Kasumi-1 (cell line): ENCODE measurements at regions not wholly inside any gene's neighbourhood (a gene's known extent, or its start where the extent isn't known, plus 50 kb on each side); places are given as distances from the start of the nearest gene placed in this dataset.
"Not testable (repeated sequence)": the region's sequence is repeated elsewhere in the genome, so short reads cannot be mapped to it uniquely, and the experiment has no call there.

Experiments
- DNase-seq, 2 experiments: peaks; one replicate each; lab custom pipeline; 2025; lab: John Stamatoyannopoulos, UW

- DNase-seq, result peak in 1 of 2 experiments; percentile 11
Measured at GRCh38 chr6:7016226-7016625, 91.5 kb upstream of the RREB1 start.

- peak; percentile 39 to 42 for DNase-seq
Measured at GRCh38 chr6:7021301-7021700, 86.5 kb upstream of the RREB1 start.

DNA sequence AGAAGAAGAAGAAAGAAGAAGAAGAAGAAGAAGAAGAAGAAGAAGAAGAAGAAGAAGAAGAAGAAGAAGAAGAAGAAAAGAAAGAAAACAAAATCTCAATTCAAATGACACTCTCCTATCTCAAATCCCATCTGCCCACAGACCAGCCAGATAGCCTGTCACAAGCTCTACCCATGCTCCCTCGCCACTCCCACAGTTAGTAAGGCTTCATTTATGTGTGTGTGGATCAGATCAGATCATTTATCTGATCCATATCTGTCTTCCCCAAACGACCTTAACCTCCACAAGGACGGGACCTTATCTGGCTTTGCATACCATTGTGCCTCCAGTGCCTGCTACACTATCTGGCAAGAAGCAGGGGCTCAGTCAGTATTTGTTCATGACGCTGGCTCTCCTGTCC is 81.9 kb upstream of the RREB1 start:
- DNase-seq, result no peak

DNA sequence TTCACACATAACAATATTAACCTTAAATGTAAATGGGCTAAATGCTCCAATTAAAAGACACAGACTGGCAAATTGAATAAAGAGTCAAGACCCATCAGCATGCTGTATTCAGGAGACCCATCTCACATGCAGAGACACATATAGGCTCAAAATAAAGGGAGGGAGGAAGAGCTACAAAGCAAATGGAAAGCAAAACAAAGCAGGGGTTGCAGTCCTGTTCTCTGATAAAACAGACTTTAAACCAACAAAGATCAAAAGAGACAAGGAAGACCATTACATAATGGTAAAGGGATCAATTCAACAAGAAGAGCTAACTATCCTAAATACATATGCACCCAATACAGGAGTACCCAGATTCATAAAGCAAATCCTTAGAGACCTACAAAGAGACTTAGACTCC is 78.8 kb upstream of the RREB1 start:
- not testable (repeated sequence) for DNase-seq

GRCh38 chr6:7030968-7031367 is 76.8 kb upstream of the RREB1 start:
- not testable (repeated sequence) for DNase-seq

DNA sequence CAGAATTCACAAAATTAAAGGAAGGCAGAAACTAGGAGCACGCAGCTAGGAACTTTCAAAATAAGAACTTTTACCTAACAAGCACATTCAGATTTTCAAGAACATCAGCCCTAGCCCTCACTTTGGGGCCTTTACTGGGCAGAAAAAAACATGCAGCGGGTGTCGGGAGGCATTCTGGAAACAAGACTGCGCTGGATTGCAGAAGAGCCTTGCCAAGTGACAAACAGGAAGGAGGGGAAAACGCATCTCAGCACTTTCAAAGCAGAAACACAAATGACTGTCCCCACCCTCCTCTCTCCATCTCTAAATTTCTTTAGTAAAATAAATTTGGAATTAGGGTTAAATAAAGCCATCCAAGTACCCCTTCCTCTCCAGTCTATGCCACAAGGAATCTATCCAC is 74.6 kb upstream of the RREB1 start:
- DNase-seq, result no peak

GRCh38 chr6:7034055-7034454 is 73.7 kb upstream of the RREB1 start:
- DNase-seq, result no peak

GRCh38 chr6:7035837-7036249 is 71.9 kb upstream of the RREB1 start:
- peak; percentile 52 to 65 for DNase-seq

DNA sequence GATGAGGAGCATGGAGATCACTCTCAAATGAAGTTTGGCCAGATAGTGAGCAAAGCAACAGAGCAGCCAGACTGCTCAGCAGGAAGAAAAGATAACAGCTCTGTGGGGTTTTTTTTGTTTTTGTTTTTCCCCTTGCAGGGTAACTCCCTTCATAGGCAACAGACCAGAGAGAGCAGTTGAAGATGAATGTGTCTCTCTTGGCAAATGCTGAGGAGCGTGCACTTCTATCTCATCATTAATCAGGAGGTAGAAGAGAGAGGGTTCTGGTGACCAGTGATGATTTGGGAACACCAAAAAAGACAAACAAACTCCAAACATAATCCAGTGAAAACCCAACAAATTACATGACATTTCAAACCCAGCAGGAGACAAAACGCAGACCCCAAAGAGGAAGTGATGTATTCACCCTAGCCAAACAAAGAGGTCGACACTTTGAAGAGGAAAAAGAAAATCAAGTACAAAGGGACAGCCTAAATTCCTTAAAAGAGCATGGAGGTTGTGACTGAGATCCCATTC is 66.2 kb upstream of the RREB1 start:
- no peak for DNase-seq

DNA sequence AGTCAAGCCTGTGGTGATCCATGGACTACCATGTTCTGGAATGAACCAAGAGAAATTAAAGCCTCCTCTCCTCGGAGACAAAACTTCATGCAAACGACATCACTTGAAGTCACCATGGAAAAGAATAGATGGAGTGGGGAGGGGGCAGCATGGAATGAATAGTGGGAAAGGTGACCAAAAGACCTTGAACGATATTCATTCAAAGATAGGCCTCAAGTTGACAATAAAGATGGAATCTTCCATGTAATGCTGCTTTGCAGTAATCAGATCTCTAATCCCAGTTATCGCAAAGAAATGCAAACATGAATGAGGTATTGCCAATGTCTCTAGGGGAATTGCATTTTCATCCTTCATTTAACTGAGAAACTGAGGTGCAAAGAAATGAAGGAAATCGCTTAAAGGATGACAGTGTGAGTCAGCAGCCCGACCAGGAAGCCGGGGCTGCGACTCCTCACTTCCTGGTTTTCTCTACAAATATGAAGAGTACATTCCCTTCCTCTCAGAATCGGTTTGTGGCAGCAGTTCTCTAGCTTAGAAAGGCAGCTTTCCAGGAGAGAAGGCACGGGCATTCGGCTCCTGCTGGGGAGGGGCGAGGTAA is 65.6 kb upstream of the RREB1 start:
- DNase-seq, result peak; percentile 61 to 66

GRCh38 chr6:7042654-7043545 is 64.9 kb upstream of the RREB1 start:
- no peak for DNase-seq

- DNase-seq, result no peak
Measured at GRCh38 chr6:7045331-7045730, 62.4 kb upstream of the RREB1 start.

DNA sequence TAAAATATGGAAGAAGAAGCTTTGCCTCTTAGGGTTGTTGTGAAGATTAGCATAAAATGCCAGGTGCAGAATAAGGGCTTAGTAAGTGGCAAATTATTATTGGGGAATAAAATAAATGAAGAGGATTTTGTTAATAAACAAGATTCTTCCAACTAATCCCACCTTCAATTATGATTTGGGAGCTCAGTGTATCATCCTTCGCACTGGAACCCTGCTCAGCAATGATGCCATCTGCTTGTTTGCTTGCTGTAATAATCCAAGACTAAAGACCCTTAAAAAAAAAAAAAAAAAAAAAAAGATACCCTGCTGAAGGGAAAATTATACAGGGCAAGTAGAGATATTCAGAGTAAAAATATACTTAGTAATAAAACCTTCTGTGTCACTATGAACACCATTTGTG is 62.0 kb upstream of the RREB1 start:
- DNase-seq, result no peak

DNA sequence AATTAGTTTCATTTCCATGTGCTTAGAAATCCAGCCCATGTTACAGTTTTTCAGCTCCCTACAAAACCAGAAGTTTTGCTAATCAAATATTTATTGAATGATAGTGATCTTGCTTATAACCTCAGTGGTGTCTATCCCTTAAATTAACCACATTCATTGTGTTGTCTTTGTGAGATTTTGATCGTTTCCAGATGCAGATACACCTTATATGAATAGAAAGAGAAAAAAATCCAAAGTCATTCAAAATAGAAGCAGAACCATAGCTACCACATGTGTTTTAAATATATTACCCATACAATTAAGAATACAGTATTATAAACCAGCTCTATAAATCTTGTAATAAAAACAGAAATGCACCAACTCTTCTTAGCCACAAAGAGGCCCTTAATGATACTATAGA is 60.6 kb upstream of the RREB1 start:
- no peak for DNase-seq

GRCh38 chr6:7047966-7048365 is 59.8 kb upstream of the RREB1 start:
- no peak for DNase-seq

DNA sequence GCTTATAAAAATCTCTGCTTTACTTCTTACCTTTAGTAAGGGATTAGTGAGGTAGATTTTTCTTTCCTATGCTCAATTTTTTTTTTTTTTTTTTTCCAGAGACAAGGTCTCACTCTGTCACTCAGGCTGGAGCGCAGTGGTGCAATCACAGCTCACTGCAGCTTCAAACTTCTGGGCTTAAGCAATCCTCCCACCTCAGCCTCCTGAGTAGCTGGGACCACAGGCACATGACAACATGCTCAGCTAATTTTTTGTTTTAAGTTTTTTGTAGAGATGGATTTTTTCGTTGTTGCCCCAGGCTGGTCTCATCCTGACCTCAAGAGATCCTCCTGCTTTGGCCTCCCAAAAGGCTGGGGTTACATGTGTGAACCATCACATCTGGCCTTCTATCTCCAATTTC is 58.9 kb upstream of the RREB1 start:
- DNase-seq, result no peak

GRCh38 chr6:7050004-7050403 is 57.8 kb upstream of the RREB1 start:
- peak in 1 of 2 experiments; percentile 20 for DNase-seq

GRCh38 chr6:7050872-7051779 is 56.6 kb upstream of the RREB1 start:
- peak; percentile 22 to 35 for DNase-seq

DNA sequence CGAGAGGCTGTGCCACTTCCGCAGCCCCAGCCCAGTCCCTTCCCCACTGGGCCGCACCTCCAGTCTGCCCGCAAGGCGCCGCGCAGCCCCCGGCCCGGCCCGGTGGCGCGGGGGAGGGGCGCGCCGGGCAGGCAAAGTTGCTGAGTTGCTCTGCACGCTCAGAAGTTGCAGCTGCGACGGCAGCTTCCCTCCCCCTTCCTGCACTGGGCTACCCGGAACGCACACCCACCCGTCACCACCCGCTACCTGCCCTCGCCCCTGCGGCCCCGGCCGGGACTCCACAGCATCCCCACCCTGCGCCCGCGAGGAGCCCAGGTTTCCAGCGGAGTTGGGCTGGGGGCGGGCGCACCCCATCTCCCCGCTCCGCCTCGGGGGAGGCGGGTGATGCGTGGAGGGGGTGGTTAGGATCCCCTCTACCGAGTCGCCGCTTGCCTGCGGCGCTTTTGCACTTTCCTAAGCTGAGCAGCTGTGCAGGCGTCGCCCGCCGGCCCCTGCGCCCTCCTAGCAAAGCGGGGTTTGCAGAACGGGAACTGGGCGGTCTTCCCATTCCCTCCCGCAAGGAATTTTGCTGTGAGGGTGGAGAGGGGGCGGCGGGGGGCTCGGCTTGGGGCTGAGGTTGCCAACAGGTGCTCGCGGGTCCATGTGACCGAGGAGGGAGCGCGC is 55.9 kb upstream of the RREB1 start:
- DNase-seq, result peak; percentile 53 to 63

GRCh38 chr6:7052443-7053011 is 55.2 kb upstream of the RREB1 start:
- DNase-seq, result peak; percentile 39 to 50

DNA sequence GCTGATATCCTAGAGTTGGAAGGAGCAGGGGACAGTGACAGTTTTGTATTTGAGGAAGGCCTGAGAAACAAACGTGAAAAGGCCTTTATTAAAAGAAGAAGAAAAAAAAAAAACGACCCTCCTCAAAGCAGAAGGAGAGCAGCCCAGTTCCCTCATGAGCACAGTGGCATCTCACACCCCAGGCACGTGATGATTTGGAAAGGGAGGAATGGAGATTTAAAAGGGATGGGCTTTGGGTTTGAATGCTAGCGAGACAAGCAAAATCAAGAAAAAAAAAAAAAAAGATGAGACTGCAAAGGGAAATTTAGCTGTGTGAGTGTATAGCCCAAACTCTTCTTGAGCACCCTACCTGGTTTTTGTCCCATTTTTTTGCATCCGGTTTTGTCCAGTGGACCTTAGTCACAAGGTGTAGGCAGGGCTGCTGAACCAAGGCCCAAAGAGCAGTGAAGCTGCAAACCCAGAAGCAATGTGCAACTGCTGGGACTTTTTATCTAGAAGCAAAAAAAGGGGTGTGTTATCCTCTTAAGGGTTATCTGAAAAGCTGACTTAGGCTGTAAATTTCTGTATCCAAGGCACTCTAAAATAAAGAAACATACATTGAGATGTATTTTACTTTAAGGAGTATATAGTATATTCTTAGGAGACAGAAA is 54.5 kb upstream of the RREB1 start:
- no peak for DNase-seq
